ENCODE measurements at regions not wholly inside any gene's neighbourhood (a gene's known extent, or its start where the extent isn't known, plus 50 kb on each side); places are given as distances from the start of the nearest gene placed in this dataset.

GRCh38 chr2:147037048-147037447, 807.8 kb upstream of the ACVR2A start:
- H3K9me3 Mint-ChIP-seq, result no peaks in the 10 kb centered on the region

DNA sequence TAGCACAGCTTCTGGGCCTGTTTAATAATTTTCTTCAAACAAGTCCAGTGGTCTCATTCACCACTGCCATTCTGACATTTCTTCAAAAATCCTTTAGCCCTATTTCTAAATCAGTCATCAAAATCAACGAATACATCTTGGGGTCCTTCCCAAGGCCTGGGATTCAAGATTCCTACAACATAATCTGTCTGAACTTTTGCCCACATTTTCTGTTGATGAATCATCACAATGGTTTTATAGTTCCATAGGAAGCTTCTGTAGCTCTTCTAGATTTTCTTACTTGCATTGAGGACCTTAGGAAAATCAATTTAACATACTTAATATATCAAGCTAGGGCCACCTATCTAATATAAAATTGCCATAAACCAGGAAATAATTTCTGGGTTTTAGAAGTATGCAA, 811.8 kb upstream of the ACVR2A start:
- Mint-ChIP-seq H3K36me3 (ENCODE audit: low read depth) (no peaks in the 10 kb centered on the region), H3K4me3 (no peak overlapping the region), H3K27ac (no peak overlapping the region), H3K4me1 (no peaks in the 10 kb centered on the region), H3K9me3 (no peaks in the 10 kb centered on the region), H3K27me3 (peaks cover 2% of the 10 kb centered on the region)
- no peak for DNase-seq
- intact Hi-C loops (cut with micrococcal nuclease), result no loop called here

More at GRCh38 chr2:147037048-147037447, 807.8 kb upstream of the ACVR2A start:
- peaks cover 7% of the 10 kb centered on the region for H3K27me3 Mint-ChIP-seq
- no peak for DNase-seq
- H3K4me3 Mint-ChIP-seq, result no peak overlapping the region
- intact Hi-C loops (cut with micrococcal nuclease), result no loop called here
- no peaks in the 10 kb centered on the region for H3K36me3 Mint-ChIP-seq (ENCODE audit: low read depth)
- no peak overlapping the region for H3K27ac Mint-ChIP-seq
- H3K4me1 Mint-ChIP-seq, result no peaks in the 10 kb centered on the region

- no peaks in the 10 kb centered on the region for H3K9me3 Mint-ChIP-seq
- DNase-seq, result no peak
- H3K27me3 Mint-ChIP-seq, result peaks cover 2% of the 10 kb centered on the region
- no peak overlapping the region for H3K27ac Mint-ChIP-seq
- no peaks in the 10 kb centered on the region for H3K4me1 Mint-ChIP-seq
- intact Hi-C loops (cut with micrococcal nuclease), result no loop called here
- no peak overlapping the region for H3K4me3 Mint-ChIP-seq
- no peaks in the 10 kb centered on the region for H3K36me3 Mint-ChIP-seq (ENCODE audit: low read depth)
Measured at GRCh38 chr2:147031897-147032296, 812.9 kb upstream of the ACVR2A start.

- no peak for DNase-seq
- peaks cover 5% of the 10 kb centered on the region for H3K9me3 Mint-ChIP-seq
- no peak overlapping the region for H3K4me3 Mint-ChIP-seq
- H3K27me3 Mint-ChIP-seq, result peaks cover 2% of the 10 kb centered on the region
- H3K36me3 Mint-ChIP-seq (ENCODE audit: low read depth), result no peaks in the 10 kb centered on the region
- H3K27ac Mint-ChIP-seq, result no peak overlapping the region
- intact Hi-C loops (cut with micrococcal nuclease), result no loop called here
- no peaks in the 10 kb centered on the region for H3K4me1 Mint-ChIP-seq
Measured at GRCh38 chr2:147030966-147031720, 813.7 kb upstream of the ACVR2A start.

DNA sequence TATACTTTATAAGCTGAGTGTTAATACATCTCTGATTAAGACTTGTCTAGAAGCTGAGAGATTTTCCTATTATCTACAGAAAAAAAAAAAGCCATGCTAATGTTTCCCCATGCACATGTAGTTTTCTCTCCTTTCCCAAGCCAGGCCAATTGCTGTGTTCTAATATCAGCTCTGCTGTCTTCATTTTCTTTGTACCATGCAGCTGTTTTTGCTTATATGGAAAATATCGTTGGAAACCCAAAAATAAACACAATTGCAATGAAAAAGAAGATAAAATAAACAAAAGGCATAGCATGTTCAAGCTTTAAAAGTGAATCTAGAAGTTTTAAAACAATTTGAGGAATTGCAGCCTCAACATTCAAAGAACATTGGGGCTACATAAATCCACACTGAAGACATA, 817.4 kb upstream of the ACVR2A start:
- Mint-ChIP-seq H3K9me3 (peaks cover 5% of the 10 kb centered on the region), H3K36me3 (ENCODE audit: low read depth) (no peaks in the 10 kb centered on the region), H3K4me1 (no peaks in the 10 kb centered on the region), H3K4me3 (no peak overlapping the region), H3K27me3 (peaks cover 2% of the 10 kb centered on the region), H3K27ac (no peak overlapping the region)
- intact Hi-C loops (cut with micrococcal nuclease), result no loop called here
- DNase-seq, result no peak

- peaks cover 2% of the 10 kb centered on the region for H3K27me3 Mint-ChIP-seq
- H3K4me1 Mint-ChIP-seq, result no peaks in the 10 kb centered on the region
- DNase-seq, result no peak
- no peaks in the 10 kb centered on the region for H3K36me3 Mint-ChIP-seq (ENCODE audit: low read depth)
- no peak overlapping the region for H3K4me3 Mint-ChIP-seq
- H3K9me3 Mint-ChIP-seq, result peaks cover 5% of the 10 kb centered on the region
- intact Hi-C loops (cut with micrococcal nuclease), result no loop called here
- no peak overlapping the region for H3K27ac Mint-ChIP-seq
Measured at GRCh38 chr2:147026664-147027295, 818.0 kb upstream of the ACVR2A start.

- no peaks in the 10 kb centered on the region for H3K4me1 Mint-ChIP-seq
- H3K4me3 Mint-ChIP-seq, result no peak overlapping the region
- no peak for DNase-seq
- H3K27ac Mint-ChIP-seq, result no peak overlapping the region
- intact Hi-C loops (cut with micrococcal nuclease), result no loop called here
- H3K27me3 Mint-ChIP-seq, result peaks cover 2% of the 10 kb centered on the region
- peaks cover 8% of the 10 kb centered on the region for H3K9me3 Mint-ChIP-seq
- no peaks in the 10 kb centered on the region for H3K36me3 Mint-ChIP-seq (ENCODE audit: low read depth)
Measured at GRCh38 chr2:147025646-147026585, 818.9 kb upstream of the ACVR2A start.

GRCh38 chr2:147019311-147019710, 825.5 kb upstream of the ACVR2A start:
- Mint-ChIP-seq H3K4me1 (no peaks in the 10 kb centered on the region), H3K27ac (no peak overlapping the region), H3K27me3 (peaks cover 2% of the 10 kb centered on the region), H3K4me3 (no peak overlapping the region), H3K36me3 (ENCODE audit: low read depth) (no peaks in the 10 kb centered on the region), H3K9me3 (peaks cover 3% of the 10 kb centered on the region)
- no peak for DNase-seq
- intact Hi-C loops (cut with micrococcal nuclease), result no loop called here

DNA sequence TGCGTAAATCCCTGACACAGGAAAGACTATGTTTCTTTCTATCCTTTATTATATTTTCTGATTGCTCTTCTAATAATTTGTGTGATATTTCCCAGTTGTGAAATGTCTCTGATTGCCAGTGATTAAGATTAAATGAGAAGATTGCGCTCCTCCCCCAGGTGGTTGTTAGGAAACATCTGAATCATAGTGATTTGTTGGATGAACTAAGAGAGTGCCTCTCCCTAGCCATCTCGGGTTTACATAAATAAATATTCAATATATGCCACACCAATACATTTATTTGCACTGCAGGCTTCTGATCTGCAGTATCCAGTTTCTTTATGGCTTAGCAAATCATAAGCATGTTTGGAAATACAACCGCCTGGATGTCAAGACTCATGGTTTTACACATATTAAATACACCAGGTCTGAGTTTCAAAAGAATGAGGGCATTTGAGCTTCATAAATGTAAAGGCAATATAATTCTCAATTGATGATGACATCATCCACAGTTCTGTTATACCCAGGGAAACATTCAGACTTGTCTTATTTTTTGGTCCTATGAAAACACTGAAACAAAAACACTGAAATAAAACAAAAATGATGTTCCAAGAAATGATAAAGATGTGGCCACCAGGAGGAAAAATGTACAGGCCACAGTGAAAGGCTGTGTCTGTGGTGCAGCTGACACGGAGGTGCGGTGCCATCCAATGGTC, 826.7 kb upstream of the ACVR2A start:
- Mint-ChIP-seq H3K27me3 (peaks cover 2% of the 10 kb centered on the region), H3K4me3 (no peak overlapping the region), H3K36me3 (ENCODE audit: low read depth) (no peaks in the 10 kb centered on the region), H3K4me1 (no peaks in the 10 kb centered on the region), H3K27ac (no peak overlapping the region), H3K9me3 (peaks cover 3% of the 10 kb centered on the region)
- DNase-seq, result no peak
- intact Hi-C loops (cut with micrococcal nuclease), result no loop called here

DNA sequence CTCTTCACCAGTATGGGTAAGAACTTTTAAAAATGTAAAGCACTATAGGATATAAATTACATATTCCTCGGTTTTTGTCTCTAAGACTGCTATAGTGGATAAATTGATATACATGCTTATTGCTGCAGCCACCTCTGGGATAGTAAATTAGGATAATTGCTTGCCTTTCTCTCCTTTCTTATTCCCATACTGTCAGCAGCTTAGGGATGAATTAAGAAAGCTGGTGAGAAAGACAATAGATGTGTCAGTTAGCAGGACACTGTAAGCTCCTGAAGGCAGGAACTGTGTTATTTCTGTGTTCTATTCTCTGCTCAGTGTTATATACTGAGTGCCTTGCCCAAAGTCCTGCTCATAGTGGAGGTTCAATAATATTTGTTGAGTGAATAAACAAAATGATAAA, 828.6 kb upstream of the ACVR2A start:
- DNase-seq, result no peak
- intact Hi-C loops (cut with micrococcal nuclease), result no loop called here
- Mint-ChIP-seq H3K9me3 (no peaks in the 10 kb centered on the region), H3K4me1 (no peaks in the 10 kb centered on the region), H3K27me3 (peaks cover 2% of the 10 kb centered on the region), H3K36me3 (ENCODE audit: low read depth) (no peaks in the 10 kb centered on the region), H3K4me3 (no peak overlapping the region), H3K27ac (no peak overlapping the region)

GRCh38 chr2:147015591-147015990, 829.2 kb upstream of the ACVR2A start:
- intact Hi-C loops (cut with micrococcal nuclease), result no loop called here
- Mint-ChIP-seq H3K9me3 (no peaks in the 10 kb centered on the region), H3K4me1 (no peaks in the 10 kb centered on the region), H3K27ac (no peak overlapping the region), H3K36me3 (ENCODE audit: low read depth) (no peaks in the 10 kb centered on the region), H3K27me3 (peaks cover 2% of the 10 kb centered on the region), H3K4me3 (no peak overlapping the region)
- DNase-seq, result no peak

- intact Hi-C loops (cut with micrococcal nuclease), result no loop called here
- H3K9me3 Mint-ChIP-seq, result no peaks in the 10 kb centered on the region
- peaks cover 2% of the 10 kb centered on the region for H3K27me3 Mint-ChIP-seq
- no peak for DNase-seq
- no peaks in the 10 kb centered on the region for H3K36me3 Mint-ChIP-seq (ENCODE audit: low read depth)
- no peaks in the 10 kb centered on the region for H3K4me1 Mint-ChIP-seq
- no peak overlapping the region for H3K4me3 Mint-ChIP-seq
- H3K27ac Mint-ChIP-seq, result no peak overlapping the region
Measured at GRCh38 chr2:147013696-147014392, 831.0 kb upstream of the ACVR2A start.

DNA sequence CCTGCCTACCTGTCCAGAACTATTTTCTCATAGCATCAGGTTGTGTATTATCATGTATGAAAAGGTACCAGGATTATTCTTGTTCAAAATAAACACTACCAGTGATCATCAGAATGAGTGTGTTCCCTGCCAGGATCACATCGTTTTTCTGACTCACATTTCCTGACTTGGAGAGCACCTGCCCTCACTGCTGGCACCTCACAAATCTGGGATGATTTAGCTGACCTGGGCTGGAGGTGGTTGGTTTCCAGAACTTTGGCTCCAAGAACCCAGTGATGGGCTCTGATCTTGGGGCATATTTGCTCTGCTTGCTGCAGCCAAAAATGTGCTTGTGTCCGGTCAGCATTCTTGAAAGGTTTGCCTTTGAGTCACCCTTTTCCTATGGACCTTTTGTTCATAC, 836.3 kb upstream of the ACVR2A start:
- no peak overlapping the region for H3K4me3 Mint-ChIP-seq
- no peaks in the 10 kb centered on the region for H3K9me3 Mint-ChIP-seq
- H3K4me1 Mint-ChIP-seq, result no peaks in the 10 kb centered on the region
- H3K36me3 Mint-ChIP-seq (ENCODE audit: low read depth), result no peaks in the 10 kb centered on the region
- H3K27ac Mint-ChIP-seq, result no peak overlapping the region
- H3K27me3 Mint-ChIP-seq, result peaks cover 2% of the 10 kb centered on the region
- intact Hi-C loops (cut with micrococcal nuclease), result no loop called here
- DNase-seq, result no peak
